ENCODE measurements at regions not wholly inside any gene's neighbourhood (a gene's known extent, or its start where the extent isn't known, plus 50 kb on each side); places are given as distances from the start of the nearest gene placed in this dataset.

DNA sequence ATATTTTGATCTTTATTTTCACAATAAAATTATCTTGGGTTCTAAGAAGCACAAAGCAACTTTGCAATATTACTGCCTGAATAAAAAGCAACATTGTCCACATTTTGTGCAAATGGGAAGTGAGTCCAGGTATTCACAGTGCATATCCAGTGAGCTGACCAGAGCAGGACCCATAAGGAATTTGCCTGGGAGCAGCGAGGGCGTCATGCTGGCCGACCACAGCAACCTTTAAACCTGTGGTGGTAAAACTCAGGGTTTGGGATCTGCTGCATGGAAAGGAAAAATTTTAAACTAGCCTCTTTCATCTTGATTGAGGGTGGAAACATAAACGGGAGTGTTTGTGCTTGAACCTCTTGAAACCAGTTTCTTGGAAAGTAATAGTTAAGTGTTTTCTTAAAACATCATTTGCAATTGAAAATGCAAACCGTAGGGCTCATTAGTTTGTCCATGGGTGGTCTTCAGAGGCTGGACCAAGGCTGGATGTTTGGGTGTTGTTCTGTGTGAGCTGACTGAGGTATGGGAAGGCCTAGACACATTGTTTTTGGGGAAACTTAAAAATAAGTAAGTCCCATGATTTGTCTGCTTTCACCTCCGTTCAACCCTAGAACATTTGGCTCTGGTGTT, 85.0 kb upstream of the ANKH start:
- DNase-seq, result no peak
- Histone ChIP-seq H3K4me1 (no peaks in the 10 kb centered on the region), H3K9me3 (no peaks in the 10 kb centered on the region), H3K27ac (no peak overlapping the region), H3K27me3 (no peaks in the 10 kb centered on the region), H3K4me3 (no peak overlapping the region), H3K36me3 (no peaks in the 10 kb centered on the region)
- WGBS, 2 donors, result 90 to 91% methylated on average over 6 of the region's 6 CpGs
- no peak for TF ChIP-seq POLR2A (IDR thresholded peaks at IDR 0.05)
- TF ChIP-seq EP300 (IDR thresholded peaks at IDR 0.05), result no peak
- TF ChIP-seq POLR2AphosphoS5 (IDR thresholded peaks at IDR 0.05), result no peak
- intact Hi-C loops (cut with DNase I), result no loop called here

DNA sequence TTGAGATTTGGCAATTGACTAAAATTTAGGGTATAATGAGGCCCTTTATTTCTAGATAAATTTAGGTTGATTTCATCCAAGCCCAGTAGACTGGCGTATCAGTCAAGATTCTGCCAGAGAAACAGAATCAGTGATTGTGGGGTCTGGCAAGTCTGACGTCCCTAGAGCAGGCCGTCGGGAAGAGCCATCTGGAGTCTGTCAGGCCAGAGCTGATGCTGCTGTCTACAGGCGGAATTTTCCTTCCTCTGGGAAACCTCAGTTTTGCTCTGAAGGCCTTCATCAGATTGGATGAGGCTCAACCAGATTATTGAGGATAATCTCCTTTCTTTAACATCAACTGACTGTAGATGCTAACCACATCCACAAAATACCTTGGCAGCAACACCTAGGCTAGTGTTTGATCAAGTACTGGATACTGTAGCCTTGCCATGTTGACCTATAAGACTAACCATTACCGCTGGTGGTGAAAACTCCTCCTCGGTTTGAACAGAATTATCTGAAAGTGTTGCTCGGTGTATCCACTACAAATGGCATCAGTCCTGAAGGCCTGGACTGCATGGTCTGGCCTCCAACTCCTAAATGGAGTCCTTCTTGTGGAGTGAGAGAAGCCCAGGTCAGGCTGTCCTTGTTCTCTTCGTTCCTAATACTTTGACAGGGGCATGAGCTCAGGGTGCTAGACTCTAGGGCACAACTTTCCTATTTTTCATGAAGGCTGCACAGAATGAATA, 83.2 kb upstream of the ANKH start:
- Histone ChIP-seq H3K36me3 (no peaks in the 10 kb centered on the region), H3K4me1 (no peaks in the 10 kb centered on the region), H3K27ac (no peak overlapping the region), H3K9me3 (no peaks in the 10 kb centered on the region), H3K4me3 (no peak overlapping the region), H3K27me3 (no peaks in the 10 kb centered on the region)
- 90 to 94% methylated on average over 9 of the region's 9 CpGs for WGBS, 2 donors
- intact Hi-C loops (cut with DNase I), result no loop called here
- DNase-seq, result no peak
- TF ChIP-seq EP300 (IDR thresholded peaks at IDR 0.05), result no peak
- no peak for TF ChIP-seq POLR2A (IDR thresholded peaks at IDR 0.05)
- TF ChIP-seq, protein P1, sequence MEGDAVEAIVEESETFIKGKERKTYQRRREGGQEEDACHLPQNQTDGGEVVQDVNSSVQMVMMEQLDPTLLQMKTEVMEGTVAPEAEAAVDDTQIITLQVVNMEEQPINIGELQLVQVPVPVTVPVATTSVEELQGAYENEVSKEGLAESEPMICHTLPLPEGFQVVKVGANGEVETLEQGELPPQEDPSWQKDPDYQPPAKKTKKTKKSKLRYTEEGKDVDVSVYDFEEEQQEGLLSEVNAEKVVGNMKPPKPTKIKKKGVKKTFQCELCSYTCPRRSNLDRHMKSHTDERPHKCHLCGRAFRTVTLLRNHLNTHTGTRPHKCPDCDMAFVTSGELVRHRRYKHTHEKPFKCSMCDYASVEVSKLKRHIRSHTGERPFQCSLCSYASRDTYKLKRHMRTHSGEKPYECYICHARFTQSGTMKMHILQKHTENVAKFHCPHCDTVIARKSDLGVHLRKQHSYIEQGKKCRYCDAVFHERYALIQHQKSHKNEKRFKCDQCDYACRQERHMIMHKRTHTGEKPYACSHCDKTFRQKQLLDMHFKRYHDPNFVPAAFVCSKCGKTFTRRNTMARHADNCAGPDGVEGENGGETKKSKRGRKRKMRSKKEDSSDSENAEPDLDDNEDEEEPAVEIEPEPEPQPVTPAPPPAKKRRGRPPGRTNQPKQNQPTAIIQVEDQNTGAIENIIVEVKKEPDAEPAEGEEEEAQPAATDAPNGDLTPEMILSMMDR (IDR thresholded peaks at IDR 0.05), result no peak
- no peak for TF ChIP-seq POLR2AphosphoS5 (IDR thresholded peaks at IDR 0.05)

DNA sequence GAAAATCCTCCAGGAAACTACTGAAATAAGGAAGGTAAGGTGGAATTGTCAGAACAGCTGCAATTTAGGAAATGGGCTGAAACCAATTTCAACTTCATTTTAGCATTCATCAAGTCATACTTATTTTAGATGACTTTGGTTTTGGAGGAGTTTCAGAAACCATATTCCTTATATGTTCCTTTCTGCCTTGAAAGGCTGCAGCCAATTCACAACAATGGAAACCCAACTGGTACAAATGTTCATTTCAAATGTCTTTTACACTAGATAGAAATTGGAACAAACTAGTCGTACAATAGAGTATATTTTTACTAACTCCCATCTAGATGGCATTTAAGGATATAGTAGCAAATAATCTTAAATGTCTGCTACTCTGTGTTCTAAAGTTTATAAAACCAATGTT, 82.6 kb upstream of the ANKH start:
- 94 to 95% methylated on average over 1 of the region's 1 CpG for WGBS, 2 donors
- no peak for DNase-seq
- Histone ChIP-seq H3K4me3 (no peak overlapping the region), H3K4me1 (no peaks in the 10 kb centered on the region), H3K27me3 (no peaks in the 10 kb centered on the region), H3K27ac (no peak overlapping the region), H3K9me3 (no peaks in the 10 kb centered on the region), H3K36me3 (no peaks in the 10 kb centered on the region)
- TF ChIP-seq, protein P1 (IDR thresholded peaks at IDR 0.05), result no peak
- no peak for TF ChIP-seq EP300 (IDR thresholded peaks at IDR 0.05)
- TF ChIP-seq POLR2A (IDR thresholded peaks at IDR 0.05), result no peak
- no peak for TF ChIP-seq POLR2AphosphoS5 (IDR thresholded peaks at IDR 0.05)
- intact Hi-C loops (cut with DNase I), result no loop called here

DNA sequence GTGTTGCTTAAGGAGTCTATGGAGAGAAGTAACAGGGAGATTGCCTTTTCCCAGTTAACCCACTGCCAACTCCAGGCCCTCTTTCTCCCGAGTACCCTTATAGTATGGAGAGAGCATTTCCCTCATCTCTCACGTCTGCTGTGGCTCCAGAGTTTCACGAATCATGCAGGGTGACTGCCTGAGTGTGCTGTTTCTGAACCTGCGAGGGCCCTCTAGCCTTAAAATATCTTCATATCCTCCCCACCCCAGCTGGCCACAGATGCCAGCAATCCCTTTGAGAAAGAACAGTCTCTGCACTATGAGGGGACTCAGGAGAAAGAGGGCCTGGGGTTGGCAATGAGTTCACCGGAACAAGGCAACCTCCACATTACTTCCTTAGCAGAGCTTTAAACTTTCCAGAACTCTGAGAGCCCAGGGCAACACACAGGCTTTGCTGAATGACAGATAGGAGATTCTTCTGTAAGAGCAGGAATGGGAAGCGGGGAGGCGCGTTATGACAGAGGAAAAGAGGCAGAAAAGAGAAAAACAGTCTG, 81.6 kb upstream of the ANKH start:
- Histone ChIP-seq H3K27me3 (no peaks in the 10 kb centered on the region), H3K4me1 (no peaks in the 10 kb centered on the region), H3K4me3 (no peak overlapping the region), H3K9me3 (no peaks in the 10 kb centered on the region), H3K36me3 (no peaks in the 10 kb centered on the region), H3K27ac (no peak overlapping the region)
- no peak for TF ChIP-seq POLR2A (IDR thresholded peaks at IDR 0.05)
- no peak for TF ChIP-seq EP300 (IDR thresholded peaks at IDR 0.05)
- no peak for TF ChIP-seq POLR2AphosphoS5 (IDR thresholded peaks at IDR 0.05)
- TF ChIP-seq, protein P1 (IDR thresholded peaks at IDR 0.05), result no peak
- no peak for DNase-seq
- intact Hi-C loops (cut with DNase I), result no loop called here
- 87 to 92% methylated on average over 8 of the region's 8 CpGs for WGBS, 2 donors

DNA sequence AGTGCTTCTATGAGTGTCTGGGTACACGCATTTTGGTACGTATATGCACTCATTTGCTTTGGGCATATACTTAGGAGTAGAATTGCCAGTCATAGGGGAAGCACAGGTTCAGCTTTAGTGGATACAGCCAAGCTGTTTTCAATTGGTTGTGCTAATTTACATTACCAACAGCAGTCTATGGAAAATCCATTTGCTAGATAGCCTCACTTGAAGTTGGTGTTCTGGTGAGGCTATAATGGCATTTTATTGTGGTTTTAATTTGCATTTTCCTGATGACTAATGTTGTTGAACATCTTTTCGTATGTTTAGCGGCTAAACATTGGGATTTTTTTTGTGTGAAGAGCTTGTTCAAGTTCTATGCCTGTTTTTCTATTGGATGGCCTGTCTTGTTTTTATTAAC, 76.8 kb upstream of the ANKH start:
- intact Hi-C loops (cut with DNase I), result no loop called here
- H3K27me3 ChIP-seq, result no peaks in the 10 kb centered on the region
- no peaks in the 10 kb centered on the region for H3K9me3 ChIP-seq
- no peak overlapping the region for H3K27ac ChIP-seq
- no peak for DNase-seq
- no peaks in the 10 kb centered on the region for H3K4me1 ChIP-seq
- TF ChIP-seq POLR2AphosphoS5 (IDR thresholded peaks at IDR 0.05) (no peak), EP300 (IDR thresholded peaks at IDR 0.05) (no peak), POLR2A (IDR thresholded peaks at IDR 0.05) (no peak)
- TF ChIP-seq, protein P1 (IDR thresholded peaks at IDR 0.05), result no peak
- H3K4me3 ChIP-seq, result no peak overlapping the region
- 92 to 93% methylated on average over 4 of the region's 4 CpGs for WGBS, 2 donors
- no peaks in the 10 kb centered on the region for H3K36me3 ChIP-seq

All from sigmoid colon (tissue), 6 donors.